Kidney glomerular epithelial cell (primary cell): ENCODE measurements at regions not wholly inside any gene's neighbourhood (a gene's known extent, or its start where the extent isn't known, plus 50 kb on each side); places are given as distances from the start of the nearest gene placed in this dataset.
A peak's percentile ranks its signal among the peaks of the same experiment; 100 is the strongest.
"Not testable (repeated sequence)": the region's sequence is repeated elsewhere in the genome, so short reads cannot be mapped to it uniquely, and the experiment has no call there.

ENCODE experiments used
- DNase-seq: peaks from one replicate; lab custom pipeline; 2025; lab: John Stamatoyannopoulos, UW

DNA sequence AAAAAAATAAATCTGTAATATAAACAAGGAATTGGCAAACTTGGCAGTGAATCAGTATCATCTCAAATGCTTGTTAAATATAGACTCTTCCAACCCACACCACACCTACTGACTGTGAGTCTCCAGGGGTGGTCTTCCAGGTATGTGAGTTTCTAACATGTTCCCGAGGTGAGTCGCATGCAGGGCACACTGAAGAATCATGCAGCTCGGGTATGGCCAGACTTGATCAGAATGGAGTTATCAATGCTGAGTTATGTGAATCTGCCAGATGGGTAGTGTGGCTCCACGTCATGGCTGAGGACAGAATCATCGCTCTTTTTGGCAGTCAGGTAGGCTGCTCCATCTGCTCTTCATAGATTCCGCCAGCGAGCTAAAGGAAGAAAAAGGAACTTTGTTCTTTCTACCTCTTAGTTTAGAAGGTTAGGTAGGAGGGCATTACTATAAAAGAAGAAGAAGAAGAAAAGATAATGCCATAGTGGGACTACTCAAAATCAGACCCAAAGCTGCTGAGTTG lies 1279.7 kb upstream of the ZEB2 start:
- DNase-seq: no peak

DNA sequence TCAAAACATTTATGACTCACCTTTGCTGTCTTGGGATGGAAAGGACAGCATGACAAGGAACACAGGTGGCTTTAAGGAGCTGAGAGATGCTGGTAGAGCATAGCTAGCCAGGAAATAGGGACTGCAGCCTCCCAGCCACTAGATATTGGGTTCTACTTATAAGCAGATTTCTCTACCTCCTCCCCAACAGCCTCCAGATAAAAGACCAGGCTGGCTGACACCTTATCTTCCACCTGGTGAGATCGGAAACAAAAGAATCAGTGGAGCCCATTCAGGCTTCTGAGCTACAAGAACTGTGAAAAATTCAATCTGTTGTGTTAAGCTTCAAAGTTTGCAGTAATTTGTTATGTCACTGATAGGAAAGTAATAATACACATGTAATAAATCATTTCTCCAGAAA lies 1278.5 kb upstream of the ZEB2 start:
- no peak for DNase-seq

DNA sequence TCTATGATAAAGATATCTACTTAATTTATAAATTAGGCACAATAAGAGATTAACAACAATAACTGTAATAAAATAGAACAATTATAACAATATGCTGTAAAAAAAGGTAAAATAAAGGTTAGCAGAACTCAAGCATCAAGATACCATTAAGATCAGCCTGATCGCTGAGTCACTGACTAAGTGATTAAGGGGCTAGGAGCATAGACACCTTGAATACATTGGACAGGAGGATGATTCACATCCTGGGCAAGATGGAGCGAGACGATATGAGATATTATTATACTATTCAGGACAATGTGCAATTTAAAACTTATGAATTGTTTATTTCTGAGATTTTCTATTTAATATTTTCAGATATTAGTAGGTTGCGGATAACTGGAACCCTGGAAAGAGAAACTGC lies 1277.8 kb upstream of the ZEB2 start:
- no peak for DNase-seq

DNA sequence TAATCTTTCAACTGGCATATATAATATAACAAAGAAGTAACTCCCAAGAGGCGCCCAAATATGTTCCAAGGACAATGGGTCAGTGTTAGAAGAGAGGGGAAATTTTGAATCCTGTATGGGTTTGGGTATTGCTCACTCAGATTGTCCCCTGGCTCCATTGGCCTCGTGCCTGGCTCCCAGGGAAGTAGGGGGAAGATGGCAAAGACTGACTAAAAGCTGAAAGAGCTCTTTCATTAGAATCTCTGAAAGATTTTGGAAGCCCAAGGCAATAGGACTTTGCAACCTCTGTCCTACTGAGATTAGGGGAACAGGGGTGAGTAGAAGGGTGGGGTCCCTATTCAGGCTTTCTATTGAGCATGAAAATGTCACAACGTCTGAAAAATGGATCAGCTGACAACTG lies 1272.8 kb upstream of the ZEB2 start:
- DNase-seq: no peak

DNA sequence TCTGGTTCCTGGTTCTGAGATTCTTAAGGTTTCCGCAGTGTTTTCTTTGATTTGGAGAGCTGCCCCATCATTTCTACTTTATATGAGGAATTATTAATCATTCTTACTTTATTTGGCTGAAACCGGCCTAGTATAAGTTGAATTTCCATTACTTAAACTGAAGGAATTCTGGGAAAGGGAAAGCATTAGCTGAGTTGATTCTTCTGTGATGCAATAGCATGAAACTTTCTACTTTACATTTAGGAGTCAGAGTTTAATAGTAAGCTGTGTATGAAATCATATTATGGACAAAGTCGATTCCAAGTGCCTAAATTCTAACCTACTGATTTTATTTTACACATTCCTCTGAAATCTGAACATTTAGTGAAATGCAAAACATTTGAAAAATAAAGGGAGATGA lies 1269.7 kb upstream of the ZEB2 start:
- no peak for DNase-seq

DNA sequence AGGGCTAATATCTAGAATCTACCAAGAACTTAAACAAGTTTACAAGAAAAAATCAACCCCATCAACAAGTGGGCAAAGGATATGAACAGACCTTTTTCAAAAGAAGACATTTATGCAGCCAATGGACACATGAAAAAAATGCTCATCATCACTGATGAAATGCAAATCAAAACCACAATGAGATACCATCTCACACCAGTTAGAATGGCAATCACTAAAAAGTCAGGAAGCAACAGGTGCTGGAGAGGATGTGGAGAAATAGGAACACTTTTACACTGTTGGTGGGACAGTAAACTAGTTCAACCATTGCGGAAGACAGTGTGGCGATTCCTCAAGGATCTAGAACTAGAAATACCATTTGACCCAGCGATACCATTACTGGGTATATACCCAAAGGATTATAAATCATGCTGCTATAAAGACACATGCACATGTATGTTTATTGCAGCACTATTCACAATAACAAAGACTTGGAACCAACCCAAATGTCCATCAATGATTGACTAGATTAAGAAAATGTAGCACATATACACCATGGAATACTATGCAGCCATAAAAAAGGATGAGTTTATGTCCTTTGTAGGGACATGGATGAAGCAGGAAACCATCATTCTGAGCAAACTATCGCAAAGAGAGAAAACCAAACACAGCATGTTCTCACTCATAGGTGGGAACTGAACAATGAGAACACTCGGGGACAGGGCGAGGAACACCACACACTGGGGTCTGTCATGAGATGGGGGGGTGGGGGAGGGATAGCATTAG lies 1267.9 kb upstream of the ZEB2 start:
- not testable (repeated sequence) for DNase-seq

DNA sequence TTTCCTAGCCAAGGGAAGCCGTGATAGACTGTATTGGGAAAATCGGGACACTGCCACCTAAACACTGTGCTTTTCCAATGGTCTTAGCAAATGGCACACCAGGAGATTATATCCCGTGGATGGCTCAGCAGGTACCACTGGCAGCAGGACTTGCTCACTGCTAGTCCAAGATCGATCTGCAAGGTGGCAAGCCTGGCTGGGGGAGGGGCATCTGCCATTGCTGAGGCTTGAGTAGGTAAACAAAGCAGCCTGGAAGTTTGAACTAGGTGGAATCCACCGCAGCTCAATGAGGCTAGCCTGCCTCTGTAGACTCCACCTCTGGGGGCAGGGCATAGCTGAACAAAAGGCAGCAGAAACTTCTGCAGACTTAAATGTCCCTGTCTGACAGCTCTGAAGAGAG lies 1262.7 kb upstream of the ZEB2 start:
- not testable (repeated sequence) for DNase-seq

DNA sequence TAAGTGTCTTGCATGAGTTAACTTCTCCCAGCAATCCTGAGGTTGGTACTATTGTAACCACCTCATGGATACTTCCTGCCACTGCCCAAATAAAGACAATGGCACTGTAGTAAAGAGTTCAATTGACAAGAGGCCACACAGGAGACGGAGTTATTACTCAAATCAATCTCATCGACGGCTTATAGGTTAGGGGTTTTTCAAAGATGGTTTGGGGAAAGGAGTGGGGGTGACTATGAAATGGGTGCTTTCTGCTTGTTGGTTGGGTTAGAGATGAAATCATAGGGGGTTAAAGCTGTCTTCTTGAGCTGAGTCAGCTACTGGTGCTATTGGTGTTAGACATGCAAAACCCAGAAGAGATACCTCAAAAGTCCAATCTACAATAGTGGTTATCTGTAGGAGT lies 1258.0 kb upstream of the ZEB2 start:
- no peak for DNase-seq

DNA sequence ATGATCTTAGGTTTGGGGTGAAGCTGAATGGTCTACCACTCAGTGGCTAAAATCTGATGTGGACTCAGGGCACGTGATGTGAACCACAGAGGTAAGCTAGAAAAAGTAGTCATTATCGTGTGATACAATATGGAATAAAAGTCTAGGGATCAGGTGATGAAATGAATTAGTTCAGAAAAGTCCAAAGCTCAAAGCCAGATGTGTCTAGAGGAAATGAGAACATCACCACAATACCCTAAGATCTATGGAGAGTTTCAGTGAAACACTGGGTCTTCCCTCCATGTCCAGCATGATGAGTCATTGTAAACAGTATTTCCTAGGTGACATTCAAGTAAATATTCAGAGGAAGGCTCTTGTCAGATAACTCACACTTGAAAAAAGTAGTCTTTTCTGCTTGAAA lies 1257.4 kb upstream of the ZEB2 start:
- DNase-seq: peak; percentile 25

DNA sequence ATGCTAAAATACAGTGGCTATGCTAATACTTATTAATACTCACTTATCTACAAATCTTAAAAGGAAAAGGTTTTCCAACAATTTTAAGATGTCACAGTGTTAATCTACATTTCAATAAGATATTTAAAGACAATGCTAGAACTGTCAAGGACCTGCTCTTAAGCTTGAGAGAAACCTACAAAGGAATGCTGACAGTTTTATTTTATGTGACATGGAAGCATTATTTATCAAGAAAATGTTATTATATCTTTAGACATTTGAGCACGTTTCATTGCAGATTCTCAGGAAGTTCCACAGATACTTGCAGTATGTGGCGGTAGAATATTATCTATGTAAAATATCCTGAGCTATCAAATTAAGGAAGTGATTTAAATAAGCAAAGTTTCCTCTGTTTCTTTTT lies 1255.7 kb upstream of the ZEB2 start:
- DNase-seq: no peak

DNA sequence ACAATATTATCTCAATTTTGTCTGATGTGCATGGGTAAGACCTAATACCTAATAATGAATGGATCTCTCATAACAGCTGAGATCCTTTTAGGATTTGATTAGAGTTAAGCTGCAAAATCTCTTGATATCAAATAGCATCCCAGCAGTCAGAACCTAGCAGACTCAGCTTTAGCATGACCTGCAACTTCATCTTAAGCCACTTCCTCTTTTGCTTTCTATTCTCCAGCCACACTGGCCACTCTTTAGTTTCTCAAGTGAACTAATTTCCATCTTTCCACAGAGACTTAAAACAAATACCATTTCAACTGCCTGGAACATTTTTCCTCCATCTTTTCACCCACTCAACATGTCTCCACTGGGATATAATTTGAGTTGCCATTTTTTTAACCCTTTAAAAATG lies 1251.6 kb upstream of the ZEB2 start:
- DNase-seq: no peak

DNA sequence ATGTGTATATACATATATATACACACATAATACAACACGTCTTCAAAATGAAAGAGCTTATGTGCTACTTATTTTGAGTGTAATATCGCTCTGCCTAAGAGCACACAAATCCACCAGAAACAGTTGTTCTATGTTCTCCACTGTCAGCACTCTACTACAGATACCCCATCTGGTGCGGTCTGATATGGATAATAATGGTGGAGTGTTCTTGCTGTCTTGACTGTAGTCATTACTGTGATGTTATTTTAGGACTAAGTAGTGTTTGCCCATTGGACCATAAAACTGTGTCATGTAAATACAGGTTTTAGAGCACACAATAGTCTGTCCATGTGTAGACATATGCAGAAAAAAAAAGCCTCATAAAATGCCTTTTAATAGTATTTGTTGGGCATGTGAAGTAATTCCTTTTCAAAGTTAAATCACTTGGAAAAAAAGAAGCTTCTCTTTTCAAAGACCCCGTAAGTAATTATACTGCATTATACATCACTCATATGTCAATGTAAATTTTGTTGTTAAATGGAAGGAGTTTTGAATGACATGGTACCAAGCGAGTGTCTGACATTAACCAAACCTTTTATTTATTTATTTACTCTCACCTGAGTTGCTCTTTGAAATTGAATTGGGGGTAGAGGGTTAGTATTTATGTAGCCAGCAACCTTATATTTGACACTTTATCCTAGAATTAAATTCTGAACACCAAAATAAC lies 1249.2 kb upstream of the ZEB2 start:
- no peak for DNase-seq

DNA sequence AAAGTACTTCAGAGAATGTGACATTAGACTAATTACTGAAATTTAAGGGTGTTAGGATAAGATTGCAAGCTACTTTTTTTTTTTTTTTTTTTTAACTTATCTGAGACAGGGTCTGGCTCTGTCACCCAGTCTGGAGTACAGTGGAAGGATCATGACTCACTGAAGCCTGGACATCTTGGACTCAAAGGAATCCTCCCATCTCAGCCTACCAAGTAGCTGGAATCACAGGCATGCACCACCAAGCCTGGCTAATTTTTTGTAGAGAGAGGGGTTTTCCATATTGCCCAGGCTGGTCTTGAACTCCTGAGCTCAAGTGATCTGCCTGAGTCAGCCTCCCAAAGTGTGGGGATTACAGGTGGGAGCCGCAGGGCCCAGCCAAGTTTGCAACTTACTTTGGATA lies 1246.0 kb upstream of the ZEB2 start:
- no peak for DNase-seq

DNA sequence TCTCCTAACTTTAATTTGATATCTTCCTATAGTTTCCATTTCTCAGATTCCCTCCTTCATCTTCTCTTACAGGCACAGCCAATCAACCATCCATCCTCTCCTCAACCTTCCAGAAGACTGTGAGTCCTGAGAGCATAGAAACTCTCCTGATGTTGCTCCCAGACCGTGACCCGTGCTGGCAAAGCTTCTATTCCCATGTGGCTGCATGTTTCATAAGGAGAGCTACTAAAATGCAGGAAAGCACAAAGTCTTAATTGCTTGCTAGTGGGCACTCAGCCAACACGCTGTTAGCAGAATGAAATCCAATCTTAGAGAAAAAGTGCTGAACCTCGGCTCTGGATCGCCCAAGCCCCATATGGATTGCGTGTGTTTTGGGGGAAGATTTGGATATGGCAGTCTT lies 1244.7 kb upstream of the ZEB2 start:
- DNase-seq: no peak

DNA sequence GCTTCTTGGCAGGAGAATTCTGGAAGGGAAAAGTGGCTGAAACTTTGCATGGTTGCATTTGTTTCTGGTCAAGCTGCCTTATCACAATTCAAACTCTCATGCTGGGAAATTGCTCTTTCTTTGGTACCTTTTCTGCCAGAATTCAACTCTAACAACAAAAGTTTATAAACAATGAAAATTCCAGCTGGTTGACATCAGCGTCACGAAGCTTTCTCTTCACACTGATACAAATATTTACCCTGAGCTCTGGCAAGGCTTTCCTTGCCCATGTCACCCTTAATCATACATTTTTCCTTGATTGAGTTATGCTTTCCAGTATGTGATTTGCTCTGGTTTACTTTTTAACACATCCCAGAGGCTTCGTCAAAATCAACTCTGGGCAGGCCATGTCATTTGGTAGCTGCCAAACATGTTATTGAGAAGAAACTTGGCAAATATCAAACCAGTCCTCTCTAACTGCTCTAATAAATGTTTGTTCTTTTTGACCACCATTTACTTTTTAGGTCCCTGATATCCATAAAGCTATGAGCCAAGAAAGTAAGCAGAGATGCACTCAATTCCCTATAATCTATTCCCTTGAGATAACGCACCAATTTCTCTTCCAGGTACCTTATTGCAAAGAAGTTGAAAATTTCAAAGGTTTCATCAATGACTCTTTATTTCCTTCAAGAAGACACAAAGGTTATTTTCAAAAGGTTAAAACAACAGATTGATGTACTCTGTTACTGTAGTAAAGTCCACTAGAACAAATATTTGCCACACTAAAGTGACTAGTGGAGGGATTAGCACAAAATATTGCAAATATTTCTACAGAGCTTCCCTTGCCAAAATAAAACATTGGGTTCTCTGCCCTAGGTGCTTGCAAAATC lies 1241.1 kb upstream of the ZEB2 start:
- peak; percentile 76 for DNase-seq

DNA sequence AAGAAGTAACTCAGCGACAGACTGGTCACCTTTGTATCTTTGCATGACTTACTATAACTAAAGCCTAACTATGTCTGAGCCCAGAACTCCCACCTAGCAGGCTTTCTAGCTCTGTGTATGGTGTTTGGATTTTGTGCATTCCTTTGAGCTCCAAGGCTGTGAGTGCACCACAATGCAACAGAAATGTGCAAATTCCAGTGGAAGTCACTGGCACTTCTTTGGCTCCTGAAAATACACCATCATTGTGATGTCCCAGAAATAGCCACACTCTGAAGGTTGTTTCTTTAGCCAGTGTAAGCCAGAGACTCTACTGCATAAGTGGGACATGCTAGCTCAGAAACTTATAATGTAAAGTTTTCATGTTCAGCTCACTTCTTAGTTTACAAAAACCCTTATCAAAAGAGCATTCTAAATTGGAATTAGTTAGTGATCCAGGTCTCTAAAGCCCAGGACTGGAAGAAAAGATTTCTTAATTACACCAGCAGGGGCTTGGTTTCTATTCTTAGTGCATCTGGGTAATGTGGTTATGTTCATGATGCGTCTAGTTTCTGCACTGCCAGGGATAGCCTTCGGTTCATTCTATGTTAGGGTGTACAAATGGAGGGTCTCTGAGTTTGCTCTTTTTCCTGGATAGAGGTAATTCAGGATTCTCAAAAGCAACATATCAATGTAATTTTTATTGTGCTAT lies 1239.5 kb upstream of the ZEB2 start:
- no peak for DNase-seq

DNA sequence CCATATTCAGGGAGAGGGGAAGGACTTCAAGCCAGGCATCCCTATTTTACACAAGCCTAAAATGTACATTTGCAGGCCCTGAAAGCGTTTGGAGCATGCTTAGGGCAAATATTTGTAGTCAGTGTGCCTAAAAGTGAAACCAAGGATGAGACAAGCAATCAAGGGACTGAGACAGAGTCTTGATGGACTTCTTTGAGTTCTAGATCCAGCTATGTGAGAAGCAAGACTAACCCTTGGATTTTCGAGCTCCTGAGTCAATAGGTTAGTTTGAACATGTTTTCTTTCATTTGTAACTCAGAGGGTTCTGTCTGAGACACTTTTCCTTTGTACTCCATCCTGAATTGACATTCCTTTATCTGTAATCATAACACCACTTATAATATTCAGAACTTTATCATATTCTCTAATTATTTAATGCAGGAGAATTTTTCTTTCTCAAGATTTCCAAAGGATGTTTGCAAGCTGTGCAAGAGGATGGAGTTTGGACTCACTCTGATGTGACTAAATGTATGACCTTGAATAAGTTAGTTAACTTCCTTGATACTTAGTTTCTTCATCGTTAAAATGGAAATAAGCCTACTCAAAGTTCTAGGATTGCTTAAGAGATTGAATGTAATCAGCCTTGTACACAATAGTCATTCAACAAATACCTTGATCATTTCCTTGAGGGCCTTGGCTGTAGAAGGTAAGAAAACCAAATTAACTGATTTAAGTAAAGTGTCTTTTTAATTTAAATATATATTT lies 1237.8 kb upstream of the ZEB2 start:
- no peak for DNase-seq

DNA sequence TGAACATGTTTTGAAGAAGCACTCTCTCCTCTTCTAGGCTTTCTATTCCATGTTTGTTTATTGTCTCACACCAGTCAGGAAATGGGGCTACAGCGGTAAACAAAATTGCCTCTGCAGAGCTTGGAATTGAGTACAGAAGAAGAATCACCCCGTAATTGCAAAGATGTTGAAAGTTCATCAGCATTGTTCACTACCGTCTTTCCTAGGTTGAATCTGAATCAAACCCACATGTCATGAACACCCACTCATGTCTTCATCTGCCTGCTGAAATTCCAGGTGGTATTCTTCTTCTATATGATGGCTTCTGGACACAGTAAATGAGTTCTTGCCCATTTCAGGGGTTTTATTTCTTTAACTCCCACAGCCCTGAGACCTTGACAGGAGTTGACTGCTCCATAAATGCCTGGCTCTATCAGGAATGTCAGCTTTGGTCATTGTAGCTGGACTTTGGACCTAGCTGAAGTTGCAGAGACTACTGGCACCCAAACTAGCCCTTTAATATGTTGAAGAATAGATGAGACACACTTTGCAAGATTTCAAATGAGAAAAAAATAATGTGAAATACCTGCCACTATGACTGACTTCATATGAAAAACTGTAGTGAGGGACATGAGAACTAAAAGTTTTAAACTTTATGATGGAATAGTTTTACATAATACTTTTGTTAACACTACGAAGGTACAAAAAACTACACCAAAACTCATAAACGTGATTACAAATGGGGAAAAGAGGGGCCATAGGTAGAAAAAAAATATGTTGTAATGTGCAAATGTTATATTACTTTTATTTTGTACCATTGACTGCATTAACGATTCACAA lies 1235.3 kb upstream of the ZEB2 start:
- DNase-seq: no peak

DNA sequence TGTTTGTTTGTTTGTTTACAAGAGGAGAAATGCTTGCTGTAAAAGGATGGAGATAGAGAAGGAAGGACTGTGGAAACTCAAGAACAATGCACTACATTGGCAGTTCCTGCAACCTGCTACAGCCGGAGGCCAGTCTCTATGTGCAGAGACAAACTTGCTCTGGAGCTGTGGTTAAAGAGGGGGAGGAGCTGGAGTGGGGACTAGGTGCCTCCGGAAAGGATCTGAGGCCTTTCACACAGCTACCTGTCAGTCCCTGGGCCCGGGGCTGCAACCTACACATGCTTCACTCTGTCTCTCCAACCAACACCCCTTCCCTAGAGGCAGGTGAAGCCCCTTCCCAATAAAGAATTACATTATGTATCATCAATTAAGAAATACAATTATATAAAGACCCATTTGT lies 1234.0 kb upstream of the ZEB2 start:
- no peak for DNase-seq

DNA sequence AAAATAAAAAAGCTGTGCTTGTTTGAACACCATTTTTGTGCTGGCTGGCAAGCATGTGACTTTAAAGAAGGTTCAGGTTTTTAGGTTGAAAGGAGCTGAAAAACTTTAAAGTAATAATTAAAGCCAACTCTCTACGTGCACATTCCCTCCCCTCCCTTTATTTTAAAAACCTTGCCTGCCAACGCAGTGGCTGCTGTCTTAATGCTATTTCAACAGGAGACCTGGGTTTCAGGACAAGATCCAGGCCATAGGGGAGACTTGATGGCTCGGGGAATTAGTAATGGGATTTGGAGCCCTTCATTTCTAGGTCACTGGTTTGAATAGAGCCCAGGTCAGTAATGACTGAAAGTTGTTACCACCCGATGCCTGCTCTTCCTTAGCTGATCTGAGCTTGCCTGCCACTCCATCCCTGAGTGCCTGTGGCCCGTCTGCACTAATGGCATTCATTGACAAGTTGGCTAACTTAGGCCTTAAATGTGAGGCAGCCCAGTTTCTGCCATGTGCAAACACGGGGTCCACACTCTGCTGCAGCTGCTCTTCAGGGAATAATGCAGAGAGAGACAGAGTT lies 1233.2 kb upstream of the ZEB2 start:
- DNase-seq: no peak
